Loucy (cell line): ENCODE measurements at regions not wholly inside any gene's neighbourhood (a gene's known extent, or its start where the extent isn't known, plus 50 kb on each side); places are given as distances from the start of the nearest gene placed in this dataset.

Experiments
- EZH2phosphoT487 ChIP-seq: fragments of 200-600 bp; IDR thresholded peaks from 2 replicates; pipeline ENCODE4 v1.6.1; 2018; ENCODE audit warnings: antibody characterized with exemption, mild to moderate bottlenecking, moderate library complexity, borderline replicate concordance
- TF ChIP-seq, protein P1 (sequence below): fragments of 200-600 bp; sonication (generic); conservative IDR thresholded peaks from 2 replicates; pipeline ENCODE4 v1.5.1; 2014; ENCODE audit warnings: mild to moderate bottlenecking, antibody characterized with exemption, low read length

DNA sequence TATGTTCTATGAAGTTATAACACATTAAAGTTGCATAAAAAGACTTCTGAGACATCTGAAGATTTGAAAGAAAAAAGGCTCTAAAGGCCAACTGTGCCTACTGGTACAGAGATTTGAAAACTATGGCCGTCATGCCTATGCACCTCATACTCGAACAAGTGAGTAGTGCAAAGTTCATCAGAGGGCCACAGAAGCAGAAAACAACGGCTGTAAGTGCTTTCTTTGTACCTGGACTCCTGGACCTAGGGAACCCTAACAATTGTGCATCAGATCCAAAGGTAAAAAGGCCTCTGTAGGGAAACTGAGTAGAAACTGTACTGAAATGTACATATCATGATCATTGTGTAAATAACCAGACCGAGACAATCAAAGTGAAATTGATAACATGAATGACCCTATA lies 230.4 kb upstream of the CHST9 start:
- TF ChIP-seq, protein P1, sequence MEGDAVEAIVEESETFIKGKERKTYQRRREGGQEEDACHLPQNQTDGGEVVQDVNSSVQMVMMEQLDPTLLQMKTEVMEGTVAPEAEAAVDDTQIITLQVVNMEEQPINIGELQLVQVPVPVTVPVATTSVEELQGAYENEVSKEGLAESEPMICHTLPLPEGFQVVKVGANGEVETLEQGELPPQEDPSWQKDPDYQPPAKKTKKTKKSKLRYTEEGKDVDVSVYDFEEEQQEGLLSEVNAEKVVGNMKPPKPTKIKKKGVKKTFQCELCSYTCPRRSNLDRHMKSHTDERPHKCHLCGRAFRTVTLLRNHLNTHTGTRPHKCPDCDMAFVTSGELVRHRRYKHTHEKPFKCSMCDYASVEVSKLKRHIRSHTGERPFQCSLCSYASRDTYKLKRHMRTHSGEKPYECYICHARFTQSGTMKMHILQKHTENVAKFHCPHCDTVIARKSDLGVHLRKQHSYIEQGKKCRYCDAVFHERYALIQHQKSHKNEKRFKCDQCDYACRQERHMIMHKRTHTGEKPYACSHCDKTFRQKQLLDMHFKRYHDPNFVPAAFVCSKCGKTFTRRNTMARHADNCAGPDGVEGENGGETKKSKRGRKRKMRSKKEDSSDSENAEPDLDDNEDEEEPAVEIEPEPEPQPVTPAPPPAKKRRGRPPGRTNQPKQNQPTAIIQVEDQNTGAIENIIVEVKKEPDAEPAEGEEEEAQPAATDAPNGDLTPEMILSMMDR = no peak
- TF ChIP-seq EZH2phosphoT487 = no peak
